MM.1S (cell line): ENCODE measurements at regions not wholly inside any gene's neighbourhood (a gene's known extent, or its start where the extent isn't known, plus 50 kb on each side); places are given as distances from the start of the nearest gene placed in this dataset.

ENCODE experiments used
- CTCF ChIP-seq: fragments of 300-600 bp; sonication (generic); IDR thresholded peaks from 2 replicates; pipeline ENCODE4 v1.5.1; 2016; ENCODE audit warnings: antibody characterized with exemption, low read length, mixed read lengths
- EZH2 ChIP-seq: fragments of 300-600 bp; sonication (generic); optimal IDR thresholded peaks from 2 replicates; pipeline ENCODE3; 2017; ENCODE audit warnings: low read depth, mild to moderate bottlenecking, antibody characterized with exemption, low read length, mixed read lengths
- EZH2phosphoT487 ChIP-seq: fragments of 300-600 bp; sonication (generic); IDR thresholded peaks from 2 replicates; pipeline ENCODE4 v1.6.1; 2018; ENCODE audit warnings: antibody characterized with exemption, low read length

- TF ChIP-seq CTCF (no peak), EZH2 (no peak), EZH2phosphoT487 (no peak)
These were observed 231.6 kb upstream of the IRS2 start for GRCh38 chr13:110018009-110018408.
